ENCODE measurements at regions not wholly inside any gene's neighbourhood (a gene's known extent, or its start where the extent isn't known, plus 50 kb on each side); places are given as distances from the start of the nearest gene placed in this dataset.

GRCh38 chr4:106869551-106869950 lies 166.6 kb downstream of the DKK2 start:
- Histone ChIP-seq H3K4me1 (ENCODE audit: control insufficient read depth, insufficient read depth, low read length, poor library complexity, severe bottlenecking) (no peaks in the 10 kb centered on the region), H3K4me3 (ENCODE audit: low read depth, low read length) (no peak overlapping the region), H3K27ac (ENCODE audit: insufficient read depth, low read length, poor library complexity, severe bottlenecking) (no peak overlapping the region), H3K36me3 (ENCODE audit: control insufficient read depth, insufficient read depth, low read length) (no peaks in the 10 kb centered on the region), H3K9me3 (ENCODE audit: control insufficient read depth in 2 of 2, low read length in 2 of 2) (no peaks in the 10 kb centered on the region), H3K27me3 (ENCODE audit: control insufficient read depth, insufficient read depth, low read length) (no peaks in the 10 kb centered on the region)
- Mint-ChIP-seq H3K4me3 (no peak overlapping the region), H3K27me3 (no peaks in the 10 kb centered on the region), H3K9me3 (peaks cover 0 to 6% (median 5%) of the 10 kb centered on the region in 7 donors), H3K27ac (no peak overlapping the region), H3K4me1 (no peaks in the 10 kb centered on the region), H3K36me3 (no peaks in the 10 kb centered on the region)
- no peak for ATAC-seq (ENCODE audit: low read depth in 2 of 2)
- no peak for DNase-seq

GRCh38 chr4:106868381-106869035 lies 167.6 kb downstream of the DKK2 start:
- H3K4me1 Mint-ChIP-seq = no peaks in the 10 kb centered on the region
- peaks cover 0 to 8% (median 5%) of the 10 kb centered on the region in 7 donors for H3K9me3 Mint-ChIP-seq
- no peak for DNase-seq
- no peaks in the 10 kb centered on the region for H3K27me3 ChIP-seq (ENCODE audit: control insufficient read depth, insufficient read depth, low read length)
- no peaks in the 10 kb centered on the region for H3K4me1 ChIP-seq (ENCODE audit: control insufficient read depth, insufficient read depth, low read length, poor library complexity, severe bottlenecking)
- no peak overlapping the region for H3K27ac Mint-ChIP-seq
- no peaks in the 10 kb centered on the region for H3K36me3 ChIP-seq (ENCODE audit: control insufficient read depth, insufficient read depth, low read length)
- no peak overlapping the region for H3K27ac ChIP-seq (ENCODE audit: insufficient read depth, low read length, poor library complexity, severe bottlenecking)
- H3K9me3 ChIP-seq (ENCODE audit: control insufficient read depth in 2 of 2, low read length in 2 of 2) = no peaks in the 10 kb centered on the region
- H3K4me3 Mint-ChIP-seq = no peak overlapping the region
- no peak overlapping the region for H3K4me3 ChIP-seq (ENCODE audit: low read depth, low read length)
- H3K36me3 Mint-ChIP-seq = no peaks in the 10 kb centered on the region
- H3K27me3 Mint-ChIP-seq = no peaks in the 10 kb centered on the region
- no peak for ATAC-seq (ENCODE audit: low read depth in 2 of 2)

- ATAC-seq (ENCODE audit: low read depth in 2 of 2) (no peak), DNase-seq (no peak)
- Histone ChIP-seq H3K27ac (ENCODE audit: insufficient read depth, low read length, poor library complexity, severe bottlenecking) (no peak overlapping the region), H3K9me3 (ENCODE audit: control insufficient read depth in 2 of 2, low read length in 2 of 2) (no peaks in the 10 kb centered on the region), H3K4me1 (ENCODE audit: control insufficient read depth, insufficient read depth, low read length, poor library complexity, severe bottlenecking) (no peaks in the 10 kb centered on the region), H3K4me3 (ENCODE audit: low read depth, low read length) (no peak overlapping the region), H3K36me3 (ENCODE audit: control insufficient read depth, insufficient read depth, low read length) (no peaks in the 10 kb centered on the region), H3K27me3 (ENCODE audit: control insufficient read depth, insufficient read depth, low read length) (no peaks in the 10 kb centered on the region)
- peaks cover 0 to 7% (median 5%) of the 10 kb centered on the region in 7 donors for H3K9me3 Mint-ChIP-seq
- H3K27ac Mint-ChIP-seq = no peak overlapping the region
- H3K36me3 Mint-ChIP-seq = no peaks in the 10 kb centered on the region
- H3K27me3 Mint-ChIP-seq = no peaks in the 10 kb centered on the region
- H3K4me1 Mint-ChIP-seq = no peaks in the 10 kb centered on the region
- H3K4me3 Mint-ChIP-seq = no peak overlapping the region
Measured at GRCh38 chr4:106864231-106864630, 171.9 kb downstream of the DKK2 start.

- Histone ChIP-seq H3K27me3 (ENCODE audit: control insufficient read depth, insufficient read depth, low read length) (no peaks in the 10 kb centered on the region), H3K36me3 (ENCODE audit: control insufficient read depth, insufficient read depth, low read length) (no peaks in the 10 kb centered on the region), H3K27ac (ENCODE audit: insufficient read depth, low read length, poor library complexity, severe bottlenecking) (no peak overlapping the region), H3K4me3 (ENCODE audit: low read depth, low read length) (no peak overlapping the region), H3K4me1 (ENCODE audit: control insufficient read depth, insufficient read depth, low read length, poor library complexity, severe bottlenecking) (no peaks in the 10 kb centered on the region), H3K9me3 (ENCODE audit: control insufficient read depth in 2 of 2, low read length in 2 of 2) (no peaks in the 10 kb centered on the region)
- peak overlapping the region in 1 of 3 donors; percentile 61 for H3K27ac Mint-ChIP-seq
- H3K4me1 Mint-ChIP-seq = no peaks in the 10 kb centered on the region
- peaks cover 0 to 4% (median 1%) of the 10 kb centered on the region in 7 donors for H3K9me3 Mint-ChIP-seq
- H3K4me3 Mint-ChIP-seq = no peak overlapping the region
- DNase-seq = no peak
- H3K36me3 Mint-ChIP-seq = no peaks in the 10 kb centered on the region
- ATAC-seq (ENCODE audit: low read depth in 2 of 2) = no peak
- H3K27me3 Mint-ChIP-seq = no peaks in the 10 kb centered on the region
Measured at GRCh38 chr4:106854569-106855351, 181.4 kb downstream of the DKK2 start.

GRCh38 chr4:106852426-106852825 lies 183.7 kb downstream of the DKK2 start:
- ATAC-seq (ENCODE audit: low read depth in 2 of 2) = no peak
- Mint-ChIP-seq H3K36me3 (no peaks in the 10 kb centered on the region), H3K4me1 (no peaks in the 10 kb centered on the region), H3K4me3 (no peak overlapping the region), H3K27me3 (no peaks in the 10 kb centered on the region), H3K9me3 (peaks cover 0 to 3% (median 1%) of the 10 kb centered on the region in 7 donors), H3K27ac (no peak overlapping the region)
- Histone ChIP-seq H3K4me1 (ENCODE audit: control insufficient read depth, insufficient read depth, low read length, poor library complexity, severe bottlenecking) (no peaks in the 10 kb centered on the region), H3K27ac (ENCODE audit: insufficient read depth, low read length, poor library complexity, severe bottlenecking) (no peak overlapping the region), H3K4me3 (ENCODE audit: low read depth, low read length) (no peak overlapping the region), H3K9me3 (ENCODE audit: control insufficient read depth in 2 of 2, low read length in 2 of 2) (no peaks in the 10 kb centered on the region), H3K36me3 (ENCODE audit: control insufficient read depth, insufficient read depth, low read length) (no peaks in the 10 kb centered on the region), H3K27me3 (ENCODE audit: control insufficient read depth, insufficient read depth, low read length) (no peaks in the 10 kb centered on the region)
- DNase-seq = no peak

- H3K27me3 ChIP-seq (ENCODE audit: control insufficient read depth, insufficient read depth, low read length) = no peaks in the 10 kb centered on the region
- Mint-ChIP-seq H3K4me1 (no peaks in the 10 kb centered on the region), H3K9me3 (peaks cover 0 to 3% (median 0%) of the 10 kb centered on the region in 7 donors), H3K36me3 (no peaks in the 10 kb centered on the region), H3K27ac (no peak overlapping the region), H3K27me3 (no peaks in the 10 kb centered on the region), H3K4me3 (no peak overlapping the region)
- ATAC-seq (ENCODE audit: low read depth in 2 of 2) = no peak
- H3K9me3 ChIP-seq (ENCODE audit: control insufficient read depth in 2 of 2, low read length in 2 of 2) = no peaks in the 10 kb centered on the region
- H3K4me3 ChIP-seq (ENCODE audit: low read depth, low read length) = no peak overlapping the region
- DNase-seq = no peak
- no peaks in the 10 kb centered on the region for H3K36me3 ChIP-seq (ENCODE audit: control insufficient read depth, insufficient read depth, low read length)
- no peaks in the 10 kb centered on the region for H3K4me1 ChIP-seq (ENCODE audit: control insufficient read depth, insufficient read depth, low read length, poor library complexity, severe bottlenecking)
- H3K27ac ChIP-seq (ENCODE audit: insufficient read depth, low read length, poor library complexity, severe bottlenecking) = no peak overlapping the region
Measured at GRCh38 chr4:106851726-106852125, 184.4 kb downstream of the DKK2 start.

GRCh38 chr4:106850691-106851090 lies 185.4 kb downstream of the DKK2 start:
- Histone ChIP-seq H3K36me3 (ENCODE audit: control insufficient read depth, insufficient read depth, low read length) (no peaks in the 10 kb centered on the region), H3K9me3 (ENCODE audit: control insufficient read depth in 2 of 2, low read length in 2 of 2) (no peaks in the 10 kb centered on the region), H3K27ac (ENCODE audit: insufficient read depth, low read length, poor library complexity, severe bottlenecking) (no peak overlapping the region), H3K27me3 (ENCODE audit: control insufficient read depth, insufficient read depth, low read length) (no peaks in the 10 kb centered on the region), H3K4me3 (ENCODE audit: low read depth, low read length) (no peak overlapping the region), H3K4me1 (ENCODE audit: control insufficient read depth, insufficient read depth, low read length, poor library complexity, severe bottlenecking) (no peaks in the 10 kb centered on the region)
- ATAC-seq (ENCODE audit: low read depth in 2 of 2) = no peak
- peaks cover 0 to 3% (median 0%) of the 10 kb centered on the region in 7 donors for H3K9me3 Mint-ChIP-seq
- H3K4me1 Mint-ChIP-seq = no peaks in the 10 kb centered on the region
- DNase-seq = no peak
- H3K36me3 Mint-ChIP-seq = no peaks in the 10 kb centered on the region
- no peak overlapping the region for H3K27ac Mint-ChIP-seq
- no peaks in the 10 kb centered on the region for H3K27me3 Mint-ChIP-seq
- no peak overlapping the region for H3K4me3 Mint-ChIP-seq

- Mint-ChIP-seq H3K27me3 (peaks cover 5% of the 10 kb centered on the region), H3K27ac (no peak overlapping the region), H3K9me3 (peaks cover 0 to 16% (median 2%) of the 10 kb centered on the region in 7 donors), H3K4me1 (no peaks in the 10 kb centered on the region), H3K36me3 (no peaks in the 10 kb centered on the region), H3K4me3 (no peak overlapping the region)
- DNase-seq (no peak), ATAC-seq (ENCODE audit: low read depth in 2 of 2) (no peak)
- H3K4me3 ChIP-seq (ENCODE audit: low read depth, low read length) = no peak overlapping the region
- H3K4me1 ChIP-seq (ENCODE audit: control insufficient read depth, insufficient read depth, low read length, poor library complexity, severe bottlenecking) = no peaks in the 10 kb centered on the region
- peaks cover 0 to 5% of the 10 kb centered on the region in 2 experiments for H3K9me3 ChIP-seq (ENCODE audit: control insufficient read depth in 2 of 2, low read length in 2 of 2)
- H3K36me3 ChIP-seq (ENCODE audit: control insufficient read depth, insufficient read depth, low read length) = no peaks in the 10 kb centered on the region
- H3K27ac ChIP-seq (ENCODE audit: insufficient read depth, low read length, poor library complexity, severe bottlenecking) = no peak overlapping the region
- H3K27me3 ChIP-seq (ENCODE audit: control insufficient read depth, insufficient read depth, low read length) = no peaks in the 10 kb centered on the region
Measured at GRCh38 chr4:106835919-106836318, 200.2 kb downstream of the DKK2 start.
